ENCODE measurements at regions not wholly inside any gene's neighbourhood (a gene's known extent, or its start where the extent isn't known, plus 50 kb on each side); places are given as distances from the start of the nearest gene placed in this dataset.

DNA sequence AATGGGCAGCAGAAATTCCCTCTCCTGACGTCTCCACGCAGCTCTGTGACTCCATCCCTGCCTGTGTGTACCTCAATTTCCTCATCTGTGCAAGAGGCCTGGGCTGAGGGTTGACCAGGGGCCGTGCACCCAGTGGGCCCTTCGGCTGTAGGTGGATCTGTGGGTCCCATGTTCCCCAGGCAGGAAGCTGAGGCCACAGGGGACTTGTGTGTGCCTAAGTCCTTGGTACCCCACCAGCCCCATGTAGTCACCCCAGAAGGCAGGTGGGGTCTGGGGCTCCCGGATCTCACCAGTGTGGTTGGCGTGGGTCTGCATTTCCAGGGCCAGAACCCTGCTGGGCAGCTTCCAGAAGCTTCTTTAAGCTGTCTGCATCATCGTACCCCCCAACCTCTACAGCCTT lies 177.4 kb upstream of the GSE1 start:
- POLR2A ChIA-PET = no interaction called here
- H3K27ac ChIP-seq (ENCODE audit: low read depth in 2 of 2, low read length in 1 of 2) = no peak overlapping the region
- no peak overlapping the region for H3K9ac ChIP-seq
- H3K9me2 ChIP-seq = no peaks in the 10 kb centered on the region
- no peaks in the 10 kb centered on the region for H3K9me3 ChIP-seq
- no peaks in the 10 kb centered on the region for H3F3A ChIP-seq (replicated peaks; ENCODE audit: insufficient read depth)
- H4K20me1 ChIP-seq (ENCODE audit: insufficient read depth) = no peaks in the 10 kb centered on the region
- no peaks in the 10 kb centered on the region for H3K36me3 ChIP-seq (replicated peaks in 1 of 2; ENCODE audit: control insufficient read depth in 1 of 2, insufficient read depth in 2 of 2, low read length in 1 of 2)
- H3K4me2 ChIP-seq = no peak overlapping the region
- H3K4me3 ChIP-seq (ENCODE audit: low read depth in 2 of 2, low read length in 1 of 2) = no peak overlapping the region
- 100% methylated on average over 1 of the region's 7 CpGs for WGBS (ENCODE audit: low lambda C conversion rate)
- CTCF ChIA-PET = interaction anchor here (0.8 to 5.6 kb wide), 4 partner anchors 14 to 172 kb away, joined by 3 to 23 read pairs (median 4); no protein-coding TSS in a partner anchor
- TF ChIP-seq, protein P1, sequence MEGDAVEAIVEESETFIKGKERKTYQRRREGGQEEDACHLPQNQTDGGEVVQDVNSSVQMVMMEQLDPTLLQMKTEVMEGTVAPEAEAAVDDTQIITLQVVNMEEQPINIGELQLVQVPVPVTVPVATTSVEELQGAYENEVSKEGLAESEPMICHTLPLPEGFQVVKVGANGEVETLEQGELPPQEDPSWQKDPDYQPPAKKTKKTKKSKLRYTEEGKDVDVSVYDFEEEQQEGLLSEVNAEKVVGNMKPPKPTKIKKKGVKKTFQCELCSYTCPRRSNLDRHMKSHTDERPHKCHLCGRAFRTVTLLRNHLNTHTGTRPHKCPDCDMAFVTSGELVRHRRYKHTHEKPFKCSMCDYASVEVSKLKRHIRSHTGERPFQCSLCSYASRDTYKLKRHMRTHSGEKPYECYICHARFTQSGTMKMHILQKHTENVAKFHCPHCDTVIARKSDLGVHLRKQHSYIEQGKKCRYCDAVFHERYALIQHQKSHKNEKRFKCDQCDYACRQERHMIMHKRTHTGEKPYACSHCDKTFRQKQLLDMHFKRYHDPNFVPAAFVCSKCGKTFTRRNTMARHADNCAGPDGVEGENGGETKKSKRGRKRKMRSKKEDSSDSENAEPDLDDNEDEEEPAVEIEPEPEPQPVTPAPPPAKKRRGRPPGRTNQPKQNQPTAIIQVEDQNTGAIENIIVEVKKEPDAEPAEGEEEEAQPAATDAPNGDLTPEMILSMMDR (IDR thresholded peaks at IDR 0.05) = no peak
- TF ChIP-seq CHD2 (IDR thresholded peaks at IDR 0.05; ENCODE audit: low read length, partially characterized antibody) = no peak
- DNase-seq = no peak
- peaks cover 0 to 23% of the 10 kb centered on the region in 2 experiments; a peak in 1 of 4 replicates for H3K4me1 ChIP-seq (ENCODE audit: control insufficient read depth in 1 of 2, insufficient read depth in 2 of 2, low read depth in 1 of 2, low read length in 1 of 2)
- H2AFZ ChIP-seq (ENCODE audit: low read depth) = no peak overlapping the region
- H3K79me2 ChIP-seq (ENCODE audit: insufficient read depth) = no peaks in the 10 kb centered on the region
- H3K27me3 ChIP-seq (ENCODE audit: insufficient read depth) = no peaks in the 10 kb centered on the region

GRCh38 chr16:85436207-85436606 lies 176.9 kb upstream of the GSE1 start:
- H2AFZ ChIP-seq (ENCODE audit: low read depth) = no peak overlapping the region
- no peaks in the 10 kb centered on the region for H3F3A ChIP-seq (replicated peaks; ENCODE audit: insufficient read depth)
- 97% methylated on average over 7 of the region's 9 CpGs for WGBS (ENCODE audit: low lambda C conversion rate)
- no peak for DNase-seq
- H3K9me2 ChIP-seq = no peaks in the 10 kb centered on the region
- peaks cover 0 to 18% of the 10 kb centered on the region in 2 experiments; a peak in 1 of 4 replicates for H3K4me1 ChIP-seq (ENCODE audit: control insufficient read depth in 1 of 2, insufficient read depth in 2 of 2, low read depth in 1 of 2, low read length in 1 of 2)
- no peak for TF ChIP-seq SIN3A (IDR thresholded peaks at IDR 0.05; ENCODE audit: borderline replicate concordance, low read depth, low read length)
- no peak overlapping the region for H3K9ac ChIP-seq
- CTCF ChIA-PET = interaction anchor here (1.1 to 5.6 kb wide), 9 partner anchors 8 to 174 kb away, joined by 3 to 23 read pairs (median 4); no protein-coding TSS in a partner anchor
- H4K20me1 ChIP-seq (ENCODE audit: insufficient read depth) = no peaks in the 10 kb centered on the region
- POLR2A ChIA-PET = no interaction called here
- no peak overlapping the region for H3K4me2 ChIP-seq
- no peaks in the 10 kb centered on the region for H3K36me3 ChIP-seq (replicated peaks in 1 of 2; ENCODE audit: control insufficient read depth in 1 of 2, insufficient read depth in 2 of 2, low read length in 1 of 2)
- H3K4me3 ChIP-seq (ENCODE audit: low read depth in 2 of 2, low read length in 1 of 2) = no peak overlapping the region
- no peak overlapping the region for H3K27ac ChIP-seq (ENCODE audit: low read depth in 2 of 2, low read length in 1 of 2)
- H3K9me3 ChIP-seq = no peaks in the 10 kb centered on the region
- H3K27me3 ChIP-seq (ENCODE audit: insufficient read depth) = no peaks in the 10 kb centered on the region
- no peaks in the 10 kb centered on the region for H3K79me2 ChIP-seq (ENCODE audit: insufficient read depth)

DNA sequence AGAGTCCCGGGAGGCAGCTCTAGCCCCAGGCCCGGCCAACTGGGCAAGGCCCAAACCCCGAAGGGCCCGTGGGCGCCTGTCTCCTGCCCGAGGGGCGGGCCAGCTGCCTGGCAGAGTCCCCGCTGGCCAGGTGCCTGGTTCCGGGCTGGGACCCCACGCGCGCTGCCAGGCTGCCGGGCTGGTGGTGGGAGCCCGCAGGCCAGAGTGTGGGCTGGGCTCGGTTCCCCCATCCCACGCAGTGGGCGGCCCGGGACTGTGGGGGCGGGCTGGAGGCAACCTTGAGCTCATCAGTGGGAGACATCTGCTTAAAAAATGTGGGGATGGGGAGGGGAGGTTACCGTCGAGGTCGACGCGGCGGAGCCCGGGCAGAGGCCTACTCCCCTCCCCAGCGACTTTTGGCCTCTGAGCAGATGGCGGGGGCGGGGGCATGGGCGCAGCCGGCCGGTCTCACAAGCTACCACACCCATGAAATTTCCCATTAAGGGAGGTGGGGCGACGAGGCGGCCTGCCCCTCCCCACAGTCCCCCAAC lies 176.4 kb upstream of the GSE1 start:
- POLR2A ChIA-PET = no interaction called here
- Histone ChIP-seq H3K9me2 (no peaks in the 10 kb centered on the region), H4K20me1 (ENCODE audit: insufficient read depth) (no peaks in the 10 kb centered on the region), H3K79me2 (ENCODE audit: insufficient read depth) (no peaks in the 10 kb centered on the region), H3K27me3 (ENCODE audit: insufficient read depth) (no peaks in the 10 kb centered on the region), H3K36me3 (replicated peaks in 1 of 2; ENCODE audit: control insufficient read depth in 1 of 2, insufficient read depth in 2 of 2, low read length in 1 of 2) (no peaks in the 10 kb centered on the region), H3K4me1 (ENCODE audit: control insufficient read depth in 1 of 2, insufficient read depth in 2 of 2, low read depth in 1 of 2, low read length in 1 of 2) (peaks cover 0 to 13% of the 10 kb centered on the region in 2 experiments; a peak in 1 of 4 replicates), H3K9ac (no peak overlapping the region), H3K9me3 (no peaks in the 10 kb centered on the region), H3F3A (replicated peaks; ENCODE audit: insufficient read depth) (no peaks in the 10 kb centered on the region), H3K4me3 (ENCODE audit: low read depth in 2 of 2, low read length in 1 of 2) (no peak overlapping the region), H3K27ac (ENCODE audit: low read depth in 2 of 2, low read length in 1 of 2) (no peak overlapping the region), H2AFZ (ENCODE audit: low read depth) (no peak overlapping the region), H3K4me2 (no peak overlapping the region)
- CTCF ChIA-PET = interaction anchor here (1.0 to 5.6 kb wide), 9 partner anchors 8 to 174 kb away, joined by 3 to 23 read pairs (median 3); no protein-coding TSS in a partner anchor
- no peak for DNase-seq
- no peak for TF ChIP-seq POLR2AphosphoS5 (IDR thresholded peaks at IDR 0.05; ENCODE audit: low read depth, low read length)
- TF ChIP-seq, protein P2, sequence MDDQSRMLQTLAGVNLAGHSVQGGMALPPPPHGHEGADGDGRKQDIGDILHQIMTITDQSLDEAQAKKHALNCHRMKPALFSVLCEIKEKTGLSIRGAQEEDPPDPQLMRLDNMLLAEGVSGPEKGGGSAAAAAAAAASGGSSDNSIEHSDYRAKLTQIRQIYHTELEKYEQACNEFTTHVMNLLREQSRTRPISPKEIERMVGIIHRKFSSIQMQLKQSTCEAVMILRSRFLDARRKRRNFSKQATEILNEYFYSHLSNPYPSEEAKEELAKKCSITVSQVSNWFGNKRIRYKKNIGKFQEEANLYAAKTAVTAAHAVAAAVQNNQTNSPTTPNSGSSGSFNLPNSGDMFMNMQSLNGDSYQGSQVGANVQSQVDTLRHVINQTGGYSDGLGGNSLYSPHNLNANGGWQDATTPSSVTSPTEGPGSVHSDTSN (IDR thresholded peaks at IDR 0.05) = no peak
- TF ChIP-seq, protein P3, sequence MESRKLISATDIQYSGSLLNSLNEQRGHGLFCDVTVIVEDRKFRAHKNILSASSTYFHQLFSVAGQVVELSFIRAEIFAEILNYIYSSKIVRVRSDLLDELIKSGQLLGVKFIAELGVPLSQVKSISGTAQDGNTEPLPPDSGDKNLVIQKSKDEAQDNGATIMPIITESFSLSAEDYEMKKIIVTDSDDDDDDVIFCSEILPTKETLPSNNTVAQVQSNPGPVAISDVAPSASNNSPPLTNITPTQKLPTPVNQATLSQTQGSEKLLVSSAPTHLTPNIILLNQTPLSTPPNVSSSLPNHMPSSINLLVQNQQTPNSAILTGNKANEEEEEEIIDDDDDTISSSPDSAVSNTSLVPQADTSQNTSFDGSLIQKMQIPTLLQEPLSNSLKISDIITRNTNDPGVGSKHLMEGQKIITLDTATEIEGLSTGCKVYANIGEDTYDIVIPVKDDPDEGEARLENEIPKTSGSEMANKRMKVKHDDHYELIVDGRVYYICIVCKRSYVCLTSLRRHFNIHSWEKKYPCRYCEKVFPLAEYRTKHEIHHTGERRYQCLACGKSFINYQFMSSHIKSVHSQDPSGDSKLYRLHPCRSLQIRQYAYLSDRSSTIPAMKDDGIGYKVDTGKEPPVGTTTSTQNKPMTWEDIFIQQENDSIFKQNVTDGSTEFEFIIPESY (IDR thresholded peaks at IDR 0.05; ENCODE audit: borderline replicate concordance, low read depth) = no peak
- TF ChIP-seq SMC3 (IDR thresholded peaks at IDR 0.05; ENCODE audit: low read depth, low read length) = no peak
- no peak for TF ChIP-seq TEAD4 (IDR thresholded peaks at IDR 0.05; ENCODE audit: borderline replicate concordance, insufficient read depth)
- TF ChIP-seq MEF2A (IDR thresholded peaks at IDR 0.05; ENCODE audit: borderline replicate concordance, low read depth) = no peak
- no peak for TF ChIP-seq TCF12 (IDR thresholded peaks at IDR 0.05)
- no peak for TF ChIP-seq SIN3A (IDR thresholded peaks at IDR 0.05; ENCODE audit: borderline replicate concordance, low read depth, low read length)
- TF ChIP-seq ELF1 (IDR thresholded peaks at IDR 0.05) = no peak
- TF ChIP-seq CHD2 (IDR thresholded peaks at IDR 0.05; ENCODE audit: low read length, partially characterized antibody) = no peak
- TF ChIP-seq MXI1 (IDR thresholded peaks at IDR 0.05; ENCODE audit: low read depth, low read length) = no peak
- TF ChIP-seq, protein P4, sequence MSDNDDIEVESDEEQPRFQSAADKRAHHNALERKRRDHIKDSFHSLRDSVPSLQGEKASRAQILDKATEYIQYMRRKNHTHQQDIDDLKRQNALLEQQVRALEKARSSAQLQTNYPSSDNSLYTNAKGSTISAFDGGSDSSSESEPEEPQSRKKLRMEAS (IDR thresholded peaks at IDR 0.05; ENCODE audit: low read depth) = no peak
- no peak for TF ChIP-seq EP300 (IDR thresholded peaks at IDR 0.05; ENCODE audit: borderline replicate concordance in 1 of 2, low read depth in 1 of 2, low read length in 1 of 2)
- no peak for TF ChIP-seq NRF1 (IDR thresholded peaks at IDR 0.05; ENCODE audit: low read depth, low read length)
- TF ChIP-seq GABPA (IDR thresholded peaks at IDR 0.05; ENCODE audit: low read depth) = no peak
- WGBS (ENCODE audit: low lambda C conversion rate) = 88% methylated on average over 16 of the region's 35 CpGs
